ENCODE measurements at regions not wholly inside any gene's neighbourhood (a gene's known extent, or its start where the extent isn't known, plus 50 kb on each side); places are given as distances from the start of the nearest gene placed in this dataset.

- Histone ChIP-seq H3K4me1 (no peaks in the 10 kb centered on the region), H3K27ac (no peak overlapping the region), H3K36me3 (ENCODE audit: insufficient read depth in 1 of 2, low read depth in 1 of 2) (no peaks in the 10 kb centered on the region), H3K4me3 (no peak overlapping the region), H3K9me3 (no peaks in the 10 kb centered on the region), H3K27me3 (ENCODE audit: insufficient read depth in 3 of 3, low read length in 2 of 3) (no peaks in the 10 kb centered on the region)
- intact Hi-C loops (cut with DNase I), result no loop called here
- ATAC-seq (no peak), DNase-seq (no peak)
- WGBS, 3 donors, result 35 to 51% (median 40%) methylated on average over 2 of the region's 2 CpGs
- TF ChIP-seq CTCF (IDR thresholded peaks at IDR 0.05), result no peak
These were observed 100.7 kb downstream of the DMRTA2 start for GRCh38 chr1:50322579-50322978.

- ATAC-seq (no peak), DNase-seq (no peak)
- Histone ChIP-seq H3K27me3 (ENCODE audit: insufficient read depth in 3 of 3, low read length in 2 of 3) (no peaks in the 10 kb centered on the region), H3K36me3 (ENCODE audit: insufficient read depth in 1 of 2, low read depth in 1 of 2) (no peaks in the 10 kb centered on the region), H3K27ac (no peak overlapping the region), H3K4me1 (no peaks in the 10 kb centered on the region), H3K9me3 (no peaks in the 10 kb centered on the region), H3K4me3 (no peak overlapping the region)
- intact Hi-C loops (cut with DNase I), result no loop called here
- no peak for TF ChIP-seq CTCF (IDR thresholded peaks at IDR 0.05)
These were observed 104.8 kb downstream of the DMRTA2 start for GRCh38 chr1:50318428-50318827.

- Histone ChIP-seq H3K9me3 (no peaks in the 10 kb centered on the region), H3K4me3 (no peak overlapping the region), H3K4me1 (no peaks in the 10 kb centered on the region), H3K27me3 (ENCODE audit: insufficient read depth in 3 of 3, low read length in 2 of 3) (peaks cover 0 to 7% (median 2%) of the 10 kb centered on the region in 3 donors), H3K36me3 (ENCODE audit: insufficient read depth in 1 of 2, low read depth in 1 of 2) (no peaks in the 10 kb centered on the region), H3K27ac (no peak overlapping the region)
- ATAC-seq (no peak), DNase-seq (no peak)
- WGBS, 3 donors, result 6 to 8% (median 7%) methylated on average over 6 of the region's 6 CpGs
- no peak for TF ChIP-seq CTCF (IDR thresholded peaks at IDR 0.05)
- intact Hi-C loops (cut with DNase I), result no loop called here
These were observed 114.4 kb downstream of the DMRTA2 start for GRCh38 chr1:50308878-50309277.

GRCh38 chr1:50305808-50306207 lies 117.4 kb downstream of the DMRTA2 start:
- Histone ChIP-seq H3K4me3 (no peak overlapping the region), H3K36me3 (ENCODE audit: insufficient read depth in 1 of 2, low read depth in 1 of 2) (no peaks in the 10 kb centered on the region), H3K9me3 (no peaks in the 10 kb centered on the region), H3K27ac (no peak overlapping the region), H3K4me1 (no peaks in the 10 kb centered on the region), H3K27me3 (ENCODE audit: insufficient read depth in 3 of 3, low read length in 2 of 3) (peaks cover 0 to 7% (median 2%) of the 10 kb centered on the region in 3 donors)
- TF ChIP-seq CTCF (IDR thresholded peaks at IDR 0.05), result no peak
- DNase-seq (no peak), ATAC-seq (no peak)
- intact Hi-C loops (cut with DNase I), result no loop called here
- WGBS, 3 donors, result 30 to 40% (median 39%) methylated on average over 1 of the region's 1 CpG

GRCh38 chr1:50300297-50300696 lies 122.9 kb downstream of the DMRTA2 start:
- no peaks in the 10 kb centered on the region for H3K36me3 ChIP-seq (ENCODE audit: insufficient read depth in 1 of 2, low read depth in 1 of 2)
- DNase-seq (no peak), ATAC-seq (no peak)
- no peak for TF ChIP-seq CTCF (IDR thresholded peaks at IDR 0.05)
- no peak overlapping the region for H3K4me3 ChIP-seq
- H3K9me3 ChIP-seq, result no peaks in the 10 kb centered on the region
- H3K27me3 ChIP-seq (ENCODE audit: insufficient read depth in 3 of 3, low read length in 2 of 3), result no peaks in the 10 kb centered on the region
- intact Hi-C loops (cut with DNase I), result no loop called here
- WGBS, 3 donors, result 49 to 57% (median 54%) methylated on average over 4 of the region's 4 CpGs
- no peaks in the 10 kb centered on the region for H3K4me1 ChIP-seq
- no peak overlapping the region for H3K27ac ChIP-seq
